AG09309 (cell line): ENCODE measurements at regions not wholly inside any gene's neighbourhood (a gene's known extent, or its start where the extent isn't known, plus 50 kb on each side); places are given as distances from the start of the nearest gene placed in this dataset.

Source experiments
- DNase-seq: peaks from one replicate; pipeline ENCODE4 v3.0.0-alpha.2; 2010; ENCODE audit warnings: low read depth
- H3K4me3 ChIP-seq: 2 replicates; pipeline ENCODE4 v1.5.1; 2011; ENCODE audit warnings: mild to moderate bottlenecking, low read depth, low read length, moderate library complexity; ENCODE audit not compliant: control insufficient read depth
- CTCF ChIP-seq: IDR thresholded peaks from 2 replicates; pipeline ENCODE4 v1.5.1; 2011; ENCODE audit warnings: mild to moderate bottlenecking, low read depth, low read length, inconsistent platforms; ENCODE audit not compliant: insufficient read depth, control insufficient read depth; ENCODE audit errors: missing control alignments

GRCh38 chr18:64614446-64614845 lies 465.6 kb upstream of the LINC00305 start:
- no peak for DNase-seq
- H3K4me3 ChIP-seq: no peak overlapping the region
- TF ChIP-seq CTCF: no peak

- no peak for DNase-seq
- TF ChIP-seq CTCF: no peak
- H3K4me3 ChIP-seq: no peak overlapping the region
Measured at GRCh38 chr18:64592246-64592645, 443.4 kb upstream of the LINC00305 start.

- no peak overlapping the region for H3K4me3 ChIP-seq
- no peak for DNase-seq
- no peak for TF ChIP-seq CTCF
Measured at GRCh38 chr18:64589000-64589399, 440.1 kb upstream of the LINC00305 start.

- DNase-seq: no peak
- no peak overlapping the region for H3K4me3 ChIP-seq
- no peak for TF ChIP-seq CTCF
Measured at GRCh38 chr18:64566456-64566855, 417.6 kb upstream of the LINC00305 start.

- H3K4me3 ChIP-seq: no peak overlapping the region
- no peak for DNase-seq
- no peak for TF ChIP-seq CTCF
Measured at GRCh38 chr18:64562651-64563050, 413.8 kb upstream of the LINC00305 start.

GRCh38 chr18:64546451-64546850 lies 397.6 kb upstream of the LINC00305 start:
- TF ChIP-seq CTCF: no peak
- no peak for DNase-seq
- H3K4me3 ChIP-seq: no peak overlapping the region

- TF ChIP-seq CTCF: no peak
- DNase-seq: no peak
- H3K4me3 ChIP-seq: no peak overlapping the region
Measured at GRCh38 chr18:64539847-64540246, 391.0 kb upstream of the LINC00305 start.
